ENCODE measurements at regions not wholly inside any gene's neighbourhood (a gene's known extent, or its start where the extent isn't known, plus 50 kb on each side); places are given as distances from the start of the nearest gene placed in this dataset.

GRCh38 chr14:106211334-106211900, 685.0 kb downstream of the TMEM121 start:
- H3K9me3 ChIP-seq (ENCODE audit: insufficient read depth, low read depth, low read length) = peaks cover 18% of the 10 kb centered on the region
- FAIRE-seq = no peak
- no peak for TF ChIP-seq EZH2 (IDR thresholded peaks at IDR 0.05; ENCODE audit: insufficient read depth, low read length)
- Mint-ChIP-seq H3K4me1 (ENCODE audit: low read depth, unreplicated experiment) (no peaks in the 10 kb centered on the region), H3K4me3 (ENCODE audit: unreplicated experiment) (no peak overlapping the region), H3K27me3 (ENCODE audit: low read depth, unreplicated experiment) (no peaks in the 10 kb centered on the region), H3K36me3 (ENCODE audit: low read depth, unreplicated experiment) (peaks cover 2% of the 10 kb centered on the region), H3K27ac (ENCODE audit: unreplicated experiment) (no peak overlapping the region), H3K9me3 (ENCODE audit: unreplicated experiment) (peaks cover 10% of the 10 kb centered on the region)
- no peak overlapping the region for H3K9ac ChIP-seq (ENCODE audit: low read length)
- no peak overlapping the region for H3K4me2 ChIP-seq (ENCODE audit: low read length)
- no peak overlapping the region for H2AFZ ChIP-seq (ENCODE audit: low read depth, low read length)
- no peak overlapping the region for H3K27ac ChIP-seq (ENCODE audit: low read depth, low read length)
- H4K20me1 ChIP-seq (ENCODE audit: insufficient read depth, low read length) = no peaks in the 10 kb centered on the region
- H3K4me3 ChIP-seq (ENCODE audit: insufficient read depth, low read depth, low read length) = no peak overlapping the region
- no peak for DNase-seq (ENCODE audit: low read depth)
- H3K79me2 ChIP-seq (ENCODE audit: insufficient read depth, low read length) = no peaks in the 10 kb centered on the region
- no peaks in the 10 kb centered on the region for H3K4me1 ChIP-seq (ENCODE audit: insufficient read depth, low read length)
- H3K27me3 ChIP-seq (ENCODE audit: insufficient read depth, low read length) = no peaks in the 10 kb centered on the region
- H3K36me3 ChIP-seq (ENCODE audit: insufficient read depth, low read length) = no peaks in the 10 kb centered on the region

GRCh38 chr14:106215229-106215628, 688.8 kb downstream of the TMEM121 start:
- H3K36me3 Mint-ChIP-seq (ENCODE audit: low read depth, unreplicated experiment) = peaks cover 2% of the 10 kb centered on the region

GRCh38 chr14:106216679-106217078, 690.3 kb downstream of the TMEM121 start:
- H3K9me3 ChIP-seq (ENCODE audit: insufficient read depth, low read depth, low read length) = peaks cover 10% of the 10 kb centered on the region

More at GRCh38 chr14:106215229-106215628, 688.8 kb downstream of the TMEM121 start:
- Mint-ChIP-seq H3K9me3 (ENCODE audit: unreplicated experiment) (peaks cover 9% of the 10 kb centered on the region), H3K27me3 (ENCODE audit: low read depth, unreplicated experiment) (no peaks in the 10 kb centered on the region), H3K4me1 (ENCODE audit: low read depth, unreplicated experiment) (no peaks in the 10 kb centered on the region), H3K4me3 (ENCODE audit: unreplicated experiment) (no peak overlapping the region), H3K27ac (ENCODE audit: unreplicated experiment) (no peak overlapping the region)
- H3K9ac ChIP-seq (ENCODE audit: low read length) = no peak overlapping the region
- TF ChIP-seq EZH2 (IDR thresholded peaks at IDR 0.05; ENCODE audit: insufficient read depth, low read length) (no peak), CTCF (IDR thresholded peaks at IDR 0.05; ENCODE audit: insufficient read depth, low read depth, low read length) (no peak)
- no peak overlapping the region for H3K27ac ChIP-seq (ENCODE audit: low read depth, low read length)
- no peak overlapping the region for H3K4me2 ChIP-seq (ENCODE audit: low read length)
- no peaks in the 10 kb centered on the region for H3K36me3 ChIP-seq (ENCODE audit: insufficient read depth, low read length)
- no peak overlapping the region for H2AFZ ChIP-seq (ENCODE audit: low read depth, low read length)
- H4K20me1 ChIP-seq (ENCODE audit: insufficient read depth, low read length) = no peaks in the 10 kb centered on the region
- no peak overlapping the region for H3K4me3 ChIP-seq (ENCODE audit: insufficient read depth, low read depth, low read length)
- H3K79me2 ChIP-seq (ENCODE audit: insufficient read depth, low read length) = no peaks in the 10 kb centered on the region
- H3K4me1 ChIP-seq (ENCODE audit: insufficient read depth, low read length) = no peaks in the 10 kb centered on the region
- H3K27me3 ChIP-seq (ENCODE audit: insufficient read depth, low read length) = no peaks in the 10 kb centered on the region
- DNase-seq (ENCODE audit: low read depth) = no peak
- peaks cover 10% of the 10 kb centered on the region for H3K9me3 ChIP-seq (ENCODE audit: insufficient read depth, low read depth, low read length)
- FAIRE-seq = no peak

More at GRCh38 chr14:106216679-106217078, 690.3 kb downstream of the TMEM121 start:
- FAIRE-seq (no peak), DNase-seq (ENCODE audit: low read depth) (no peak)
- H3K27ac ChIP-seq (ENCODE audit: low read depth, low read length) = no peak overlapping the region
- no peaks in the 10 kb centered on the region for H3K4me1 ChIP-seq (ENCODE audit: insufficient read depth, low read length)
- no peak overlapping the region for H3K27ac Mint-ChIP-seq (ENCODE audit: unreplicated experiment)
- H3K4me3 ChIP-seq (ENCODE audit: insufficient read depth, low read depth, low read length) = no peak overlapping the region
- H3K4me2 ChIP-seq (ENCODE audit: low read length) = no peak overlapping the region
- H3K36me3 Mint-ChIP-seq (ENCODE audit: low read depth, unreplicated experiment) = no peaks in the 10 kb centered on the region
- TF ChIP-seq EZH2 (IDR thresholded peaks at IDR 0.05; ENCODE audit: insufficient read depth, low read length) = no peak
- TF ChIP-seq CTCF (IDR thresholded peaks at IDR 0.05; ENCODE audit: insufficient read depth, low read depth, low read length) = no peak
- H2AFZ ChIP-seq (ENCODE audit: low read depth, low read length) = no peak overlapping the region
- H3K9me3 Mint-ChIP-seq (ENCODE audit: unreplicated experiment) = peaks cover 8% of the 10 kb centered on the region
- no peak overlapping the region for H3K9ac ChIP-seq (ENCODE audit: low read length)
- H3K4me3 Mint-ChIP-seq (ENCODE audit: unreplicated experiment) = no peak overlapping the region
- H4K20me1 ChIP-seq (ENCODE audit: insufficient read depth, low read length) = no peaks in the 10 kb centered on the region
- H3K4me1 Mint-ChIP-seq (ENCODE audit: low read depth, unreplicated experiment) = no peaks in the 10 kb centered on the region
- H3K36me3 ChIP-seq (ENCODE audit: insufficient read depth, low read length) = no peaks in the 10 kb centered on the region
- no peaks in the 10 kb centered on the region for H3K27me3 Mint-ChIP-seq (ENCODE audit: low read depth, unreplicated experiment)
- no peaks in the 10 kb centered on the region for H3K27me3 ChIP-seq (ENCODE audit: insufficient read depth, low read length)
- H3K79me2 ChIP-seq (ENCODE audit: insufficient read depth, low read length) = no peaks in the 10 kb centered on the region
